GM18505 (cell line): ENCODE measurements at regions not wholly inside any gene's neighbourhood (a gene's known extent, or its start where the extent isn't known, plus 50 kb on each side); places are given as distances from the start of the nearest gene placed in this dataset.
"Not testable (repeated sequence)": the region's sequence is repeated elsewhere in the genome, so short reads cannot be mapped to it uniquely, and the experiment has no call there.

Experiments
- ATAC-seq: cut with Tn5 transposase; IDR thresholded peaks from one replicate; pipeline ENCODE4 v1.9.1; 2021; ENCODE audit not compliant: unreplicated experiment
- POLR2A ChIP-seq: IDR thresholded peaks from 4 replicates; pipeline ENCODE4 v1.6.1; 2011; ENCODE audit warnings: borderline replicate concordance; ENCODE audit not compliant: insufficient read depth, insufficient read length; ENCODE audit errors: extremely low read depth

DNA sequence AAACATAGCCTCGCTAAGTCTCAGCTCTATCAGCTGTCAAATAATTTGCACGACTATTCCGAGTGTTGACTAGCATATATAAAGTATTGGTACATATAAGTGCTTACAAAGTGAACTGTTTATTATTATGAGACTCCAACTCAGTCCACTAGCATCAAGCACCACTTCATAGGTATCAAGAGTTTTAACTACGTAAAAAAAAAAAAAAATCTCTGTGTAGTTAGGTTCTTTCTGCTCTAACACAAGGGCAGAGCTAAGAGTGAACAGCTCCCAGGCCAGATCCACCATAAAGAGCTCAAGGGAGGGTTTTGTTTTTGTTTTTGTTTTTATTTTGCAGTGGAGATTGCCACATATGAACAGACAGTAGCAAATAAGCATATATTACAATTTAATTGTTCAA is 309.8 kb upstream of the SGK1 start:
- ATAC-seq = no peak
- no peak for TF ChIP-seq POLR2A

DNA sequence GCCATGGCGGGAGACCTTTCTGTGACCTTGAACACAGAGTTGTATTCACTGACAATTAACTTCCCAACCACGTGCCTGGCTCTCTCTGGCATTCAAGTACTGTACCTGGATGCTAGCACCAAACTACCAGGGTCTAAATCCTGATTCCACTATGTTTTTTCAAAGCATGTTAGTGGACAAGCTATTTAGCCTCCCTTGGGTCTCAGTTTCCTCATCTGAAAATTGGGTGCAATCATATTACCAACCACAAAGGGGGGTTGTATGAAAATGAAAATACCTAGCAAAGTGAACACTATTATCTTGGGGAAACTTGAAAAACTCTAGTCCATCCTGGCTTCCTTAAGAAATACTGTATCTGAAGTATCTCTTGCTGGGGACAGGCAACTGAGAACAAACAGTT is 308.7 kb upstream of the SGK1 start:
- no peak for TF ChIP-seq POLR2A
- no peak for ATAC-seq

DNA sequence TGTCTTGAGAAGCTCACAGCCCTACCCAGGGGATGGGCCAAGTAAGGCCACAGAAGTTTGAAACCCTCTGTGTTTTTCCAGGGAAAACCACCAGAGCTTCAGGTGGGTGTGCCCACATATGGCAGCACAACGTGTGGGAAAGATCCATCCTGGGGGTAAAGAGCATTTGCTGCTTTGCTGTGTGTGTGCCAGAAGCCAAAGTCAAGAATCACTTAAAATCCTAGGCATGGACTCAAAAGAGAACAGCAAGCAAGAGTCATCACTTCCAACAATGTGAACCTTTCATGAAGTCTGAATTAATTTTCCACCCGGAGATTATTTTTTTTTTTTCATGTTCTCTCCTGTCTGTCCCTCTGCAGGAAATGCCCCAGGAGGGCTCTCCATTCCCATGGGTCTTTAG is 308.2 kb upstream of the SGK1 start:
- no peak for TF ChIP-seq POLR2A
- no peak for ATAC-seq

DNA sequence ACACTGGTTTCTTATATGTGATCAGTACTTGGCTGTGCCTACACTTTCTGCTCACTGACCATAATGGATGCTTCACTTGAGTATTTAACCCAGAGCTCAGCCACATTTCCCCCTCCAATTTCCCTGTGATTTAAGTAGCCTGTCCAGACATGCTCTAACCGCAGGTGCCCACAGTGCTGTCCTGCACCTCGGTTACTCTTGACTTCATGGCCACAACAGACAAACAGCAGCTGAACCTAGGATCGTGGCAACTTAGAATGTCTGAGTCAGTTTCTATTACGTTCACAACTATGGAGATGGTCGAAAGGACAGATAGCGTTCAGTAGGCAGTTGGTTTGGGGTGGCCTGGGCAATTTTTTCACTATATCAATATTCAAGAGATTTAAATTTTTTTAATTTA is 306.9 kb upstream of the SGK1 start:
- TF ChIP-seq POLR2A = no peak
- ATAC-seq = no peak

DNA sequence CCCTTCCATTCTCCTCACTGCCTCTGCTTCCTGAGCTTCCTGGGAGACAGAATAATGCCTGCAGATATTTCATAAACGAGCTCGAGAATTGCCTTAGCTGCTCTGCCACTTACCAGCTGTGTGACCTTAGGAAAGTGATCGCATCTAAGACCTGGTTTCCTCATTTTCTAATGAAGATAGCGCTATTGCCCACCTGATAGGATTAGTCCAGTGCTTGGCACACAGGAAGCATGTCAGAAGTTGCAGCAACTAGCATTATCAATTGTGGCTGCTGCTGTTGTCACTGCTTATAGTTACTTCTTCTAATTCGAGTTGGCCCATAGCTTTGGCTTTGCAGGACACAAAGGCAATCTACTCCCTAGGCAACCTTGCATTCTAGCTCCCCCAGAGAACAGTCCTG is 305.5 kb upstream of the SGK1 start:
- ATAC-seq = no peak
- TF ChIP-seq POLR2A = no peak

DNA sequence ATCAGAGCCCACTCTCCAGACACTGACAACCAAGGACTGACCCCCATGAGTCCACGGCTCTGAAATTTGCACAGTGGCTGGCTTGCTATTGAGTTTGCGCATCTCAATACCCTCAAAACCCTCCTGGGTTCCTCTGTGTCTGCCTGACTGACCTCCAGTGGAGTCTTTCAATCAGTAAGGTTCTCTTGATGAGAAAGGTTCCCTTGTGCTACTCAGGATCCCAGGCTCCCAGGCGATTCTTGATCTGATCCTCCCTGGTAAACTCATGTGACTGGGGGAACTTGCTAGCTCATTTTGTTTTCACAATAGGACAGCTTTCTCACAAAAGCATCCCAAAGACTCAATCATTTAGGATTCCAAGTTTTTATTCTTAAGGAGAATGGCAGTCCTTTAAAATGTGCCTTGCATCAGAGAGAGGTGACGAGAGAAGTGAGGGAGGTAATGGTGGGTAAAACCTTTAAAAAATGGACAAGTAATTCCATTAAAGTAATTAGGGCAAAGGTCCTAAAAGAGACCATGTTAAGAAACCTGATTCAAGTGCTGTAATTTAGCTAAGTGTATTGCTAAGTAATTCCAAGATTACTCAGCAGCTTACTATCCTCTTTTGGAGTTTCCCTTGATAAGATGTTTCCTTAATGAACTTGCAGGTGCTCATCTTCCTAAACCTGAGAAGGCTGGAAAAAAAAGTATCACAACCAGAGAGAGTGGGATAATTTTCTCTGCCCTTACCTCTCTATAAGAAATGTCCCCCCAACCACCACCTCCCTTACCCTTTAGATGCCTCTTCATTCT is 304.7 kb upstream of the SGK1 start:
- TF ChIP-seq POLR2A = no peak
- ATAC-seq = no peak

DNA sequence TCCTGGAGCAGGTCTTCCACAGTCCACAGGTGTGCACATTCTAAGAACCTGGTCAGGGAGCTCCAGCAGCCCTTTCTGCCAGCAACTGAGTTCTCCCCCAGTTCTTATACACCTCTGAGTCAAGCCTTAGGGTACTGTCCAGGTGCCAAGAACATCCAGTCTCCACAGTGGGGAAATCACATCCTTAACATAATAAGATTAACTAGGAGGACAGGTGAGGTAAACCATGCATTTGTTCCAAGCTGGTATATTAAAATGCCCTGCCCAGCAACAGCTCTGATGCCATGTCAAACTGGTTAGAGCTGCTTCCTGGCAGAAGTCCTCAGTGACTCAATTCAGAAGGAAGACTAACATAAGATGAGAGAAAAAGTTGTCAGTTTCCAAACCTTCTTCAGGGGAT is 303.9 kb upstream of the SGK1 start:
- no peak for ATAC-seq

DNA sequence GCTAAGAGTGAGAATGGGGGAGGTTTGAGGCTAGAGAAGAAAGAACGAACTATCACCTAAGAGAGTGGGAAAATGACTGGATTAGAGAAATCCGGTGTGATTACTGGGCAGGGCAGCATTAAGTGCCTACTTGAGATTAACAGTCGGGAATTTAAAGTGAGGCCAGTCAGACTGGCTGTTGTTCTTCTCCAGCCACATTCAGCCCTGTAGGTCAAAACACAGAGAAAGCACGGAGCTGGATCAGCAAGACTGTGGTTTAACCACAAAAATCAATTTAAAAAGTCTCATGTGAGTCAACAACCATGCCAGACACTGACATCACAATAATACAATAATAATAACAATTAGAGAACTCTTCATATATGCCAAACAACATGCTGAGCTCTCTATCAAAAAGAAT is 301.9 kb upstream of the SGK1 start:
- TF ChIP-seq POLR2A = no peak
- no peak for ATAC-seq

More for the DNA sequence above, 303.9 kb upstream of the SGK1 start:
- TF ChIP-seq POLR2A = no peak

DNA sequence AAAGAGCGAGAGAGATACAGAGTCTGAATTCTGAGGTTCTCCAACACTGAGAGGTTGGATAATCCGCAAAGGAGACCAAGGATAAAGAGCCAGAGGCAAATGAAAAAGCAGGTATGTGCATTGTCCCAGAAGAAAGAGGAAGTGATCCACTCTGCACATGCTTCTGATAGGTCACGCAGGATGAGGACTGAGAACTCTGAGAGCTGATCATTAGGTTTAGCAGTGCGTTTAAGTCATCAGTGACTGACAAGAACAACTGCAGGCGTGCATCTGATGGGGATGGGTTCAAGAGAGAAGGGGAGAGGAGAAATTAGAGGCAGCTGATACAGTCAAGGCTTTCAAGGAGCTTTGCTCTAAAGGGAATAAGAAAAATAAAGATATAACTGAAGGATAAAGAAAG is 301.2 kb upstream of the SGK1 start:
- ATAC-seq = no peak
- no peak for TF ChIP-seq POLR2A

DNA sequence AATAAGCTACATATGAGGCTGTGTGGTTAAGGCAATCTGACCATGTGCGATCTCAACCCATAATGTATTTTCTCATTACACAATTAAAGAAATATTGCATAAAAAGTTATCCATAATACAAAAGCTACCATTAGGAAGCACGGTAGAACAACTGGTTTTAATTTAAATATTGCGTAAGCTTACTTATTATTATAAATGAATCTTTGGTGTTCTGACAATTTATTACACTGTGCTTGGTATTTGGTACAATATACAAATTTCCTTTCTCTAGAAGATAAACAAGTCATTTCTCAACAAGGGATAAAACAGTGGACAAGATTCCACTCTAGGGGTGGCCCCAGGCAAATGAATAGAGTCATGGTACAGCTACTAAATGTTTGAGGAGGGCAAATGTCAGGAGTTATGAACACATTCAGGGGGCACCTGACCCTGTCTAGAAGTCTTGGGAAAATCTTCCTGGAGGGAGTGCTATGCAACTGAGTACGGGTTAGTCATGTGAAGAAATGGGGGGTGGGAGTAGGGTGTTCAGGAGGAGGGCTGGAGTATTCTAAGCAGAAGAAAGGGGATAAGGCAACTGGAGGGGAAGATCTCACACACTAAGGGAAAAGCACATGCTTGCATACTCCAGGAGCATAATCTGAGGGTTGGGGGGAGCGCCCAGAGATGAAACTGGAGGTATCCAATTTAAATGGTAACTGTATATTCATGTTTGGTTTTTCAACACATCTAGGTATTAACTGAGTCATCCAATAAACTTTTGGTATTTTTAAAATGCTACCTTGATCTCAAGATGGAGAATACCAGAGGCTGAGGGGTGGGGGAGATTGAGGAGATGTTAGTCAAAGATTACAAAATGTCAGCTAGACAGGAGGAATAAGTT is 296.9 kb upstream of the SGK1 start:
- TF ChIP-seq POLR2A = no peak
- no peak for ATAC-seq

DNA sequence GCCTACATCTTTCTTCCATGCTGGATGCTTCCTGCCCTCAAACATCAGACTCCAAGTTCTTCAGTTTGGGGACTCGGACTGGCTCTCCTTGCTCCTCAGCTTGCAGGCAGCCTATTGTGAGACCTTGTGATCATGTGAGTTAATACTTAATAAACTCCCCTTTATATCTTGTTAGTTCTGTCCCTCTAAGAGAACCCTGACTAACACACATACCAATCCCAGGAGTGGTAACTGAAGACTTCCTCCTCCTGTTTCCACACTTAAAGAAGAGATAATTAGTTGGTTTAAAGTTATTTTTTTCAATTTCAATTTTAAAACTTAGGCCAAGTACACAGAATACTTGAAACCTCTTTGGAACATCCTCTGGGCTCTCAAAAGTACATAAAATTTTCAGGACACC is 294.2 kb upstream of the SGK1 start:
- not testable (repeated sequence) for ATAC-seq

DNA sequence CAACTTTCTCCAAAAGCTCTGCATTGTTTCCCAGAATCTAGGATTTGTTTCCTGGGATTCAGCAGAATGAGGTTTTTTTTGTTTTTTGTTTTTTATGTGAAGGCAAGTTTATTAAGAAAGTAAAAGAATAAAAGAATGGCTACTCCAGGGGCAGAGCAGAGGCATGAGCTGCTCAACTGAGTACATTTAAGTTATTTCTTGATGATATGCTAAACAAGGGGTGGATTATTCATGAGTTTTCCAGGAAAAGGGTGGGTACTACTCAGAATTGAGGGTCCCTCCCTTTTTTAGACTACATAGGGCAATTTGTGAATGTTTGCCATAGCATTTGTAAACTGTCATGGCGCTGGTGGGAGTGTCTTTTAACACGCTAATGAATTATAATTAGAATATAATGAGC is 292.5 kb upstream of the SGK1 start:
- no peak for ATAC-seq
- no peak for TF ChIP-seq POLR2A

DNA sequence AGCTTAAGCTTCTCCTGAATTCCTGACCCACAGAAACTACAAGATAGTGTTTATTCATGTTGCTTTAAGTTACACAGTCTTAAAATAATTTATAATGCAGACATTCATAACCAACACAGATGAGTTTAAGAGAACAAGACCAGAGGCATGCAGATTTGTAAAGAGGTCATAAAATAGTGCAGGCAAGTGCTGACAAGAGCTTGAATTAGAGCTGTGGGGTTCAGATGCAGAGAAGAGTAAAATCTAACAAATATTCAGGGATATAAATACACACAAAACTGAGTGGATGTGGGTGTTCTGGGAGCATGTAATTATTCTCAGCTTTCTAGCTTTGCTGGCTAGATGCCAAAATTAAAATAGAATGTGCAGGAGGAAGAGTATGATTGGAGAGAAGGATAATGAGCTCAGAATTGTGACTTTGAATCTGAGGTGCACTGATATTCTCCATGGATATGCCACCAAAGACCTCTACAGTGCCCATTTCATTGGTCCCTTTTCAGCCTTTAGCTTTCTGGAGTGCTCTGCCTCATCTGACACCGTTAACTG is 291.9 kb upstream of the SGK1 start:
- TF ChIP-seq POLR2A = no peak
- ATAC-seq = no peak

DNA sequence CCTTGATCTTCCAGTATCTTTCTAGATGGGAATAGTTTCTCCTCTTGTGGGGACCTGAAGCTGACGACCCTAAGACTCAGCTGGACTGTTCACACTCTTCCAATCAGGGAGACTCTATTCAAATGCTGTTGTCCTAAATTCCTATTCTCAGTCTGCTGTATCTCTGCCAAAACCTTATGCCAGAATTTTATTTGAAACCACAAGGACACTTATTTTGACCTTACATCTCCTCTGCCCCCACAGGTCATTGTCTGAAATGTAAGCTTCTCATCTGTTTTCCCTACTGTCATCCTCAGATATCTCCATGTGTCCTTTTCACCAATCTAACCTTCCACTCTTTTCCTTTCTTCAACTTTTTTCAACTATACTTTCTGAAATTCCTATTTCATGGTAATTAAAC is 289.5 kb upstream of the SGK1 start:
- no peak for ATAC-seq
- no peak for TF ChIP-seq POLR2A
